HepG2 (cell line): ENCODE measurements at regions not wholly inside any gene's neighbourhood (a gene's known extent, or its start where the extent isn't known, plus 50 kb on each side); places are given as distances from the start of the nearest gene placed in this dataset.

Source experiments
- ATAC-seq: fragments of 200-7000 bp; cut with Tn5 transposase; 3 replicates; pipeline ENCODE4 v1.9.1; 2020; ENCODE audit warnings: mild to moderate bottlenecking, moderate library complexity
- BruUV-seq: library from RNA; stranded (reverse); fragments of 400-500 nt; replicated peaks from 2 replicates; lab custom pipeline; 2021; lab: Mats Ljungman, UMichigan
- CTCF ChIA-PET: fragments of 300-600 bp; formaldehyde crosslinking; extraction: SDS; loops from one replicate; lab custom pipeline; 2021; ENCODE audit warnings: low total read pairs, inconsistent platforms, low intra/inter-chr PET ratio; lab: Yijun Ruan, JAX
- POLR2A ChIA-PET: fragments of 350-600 bp; sonication (Branson Sonifier 250); formaldehyde crosslinking; loops from one replicate; lab custom pipeline; 2020; ENCODE audit warnings: antibody characterized with exemption, inconsistent platforms; lab: Yijun Ruan, JAX
- DNase-seq: peaks from one replicate; pipeline ENCODE4 v3.0.0-alpha.2; 2015; ENCODE audit warnings: low spot score
- FAIRE-seq: peaks from 3 replicates; lab custom pipeline; 2011; peaks lifted over from hg19 to GRCh38; lab: Jason Lieb, UNC
- H2AFZ ChIP-seq: one replicate; pipeline ENCODE4 v1.6.1; 2011; ENCODE audit warnings: low read length, inconsistent platforms
- H3K27ac ChIP-seq: fragments of 300-600 bp; 3 replicates; pipeline ENCODE4 v1.8.0; 2011; ENCODE audit warnings: mixed run types, mild to moderate bottlenecking, mixed read lengths, low read length, inconsistent platforms; ENCODE audit not compliant: insufficient read depth; ENCODE audit errors: extremely low read length
- H3K27me3 ChIP-seq, 2 experiments: fragments of 200-600 bp in 1 of 2; 2 replicates in 1 of 2; 3 replicates in 1 of 2; pipeline versions ENCODE4 v1.6.0 to v1.8.0; 2011; ENCODE audit warnings: low read length in 2 of 2, mild to moderate bottlenecking in 2 of 2, moderate library complexity in 2 of 2, inconsistent platforms in 1 of 2; ENCODE audit not compliant: insufficient read depth in 2 of 2, control insufficient read depth in 1 of 2
- H3K36me3 ChIP-seq, 2 experiments: fragments of 200-600 bp in 1 of 2; replicated peaks in 1 of 2; 2 replicates in 1 of 2; 3 replicates in 1 of 2; pipeline versions ENCODE4 v1.5.1 to v1.8.0; 2011; ENCODE audit warnings: low read length in 2 of 2, inconsistent platforms in 1 of 2; ENCODE audit not compliant: insufficient read depth in 2 of 2, control insufficient read depth in 1 of 2
- H3K4me1 ChIP-seq: 2 replicates; pipeline ENCODE4 v1.5.1; 2012; ENCODE audit warnings: low read length, inconsistent platforms; ENCODE audit not compliant: insufficient read depth
- H3K4me2 ChIP-seq: 2 replicates; pipeline ENCODE4 v1.6.0; 2011; ENCODE audit warnings: low read depth, low read length, inconsistent platforms
- H3K4me3 ChIP-seq, 3 experiments: fragments of 200-600 bp in 1 of 3; sonication (generic), shearing (Covaris generic) in 1 of 3; replicated peaks in 1 of 3; 2 replicates each; pipeline ENCODE4 v1.5.1; 2011 to 2016; ENCODE audit warnings: low read length in 3 of 3, inconsistent platforms in 2 of 3, low read depth in 2 of 3, mild to moderate bottlenecking in 2 of 3, control low read depth in 1 of 3, mixed read lengths in 1 of 3; ENCODE audit not compliant: insufficient read depth in 1 of 3
- H3K79me2 ChIP-seq: one replicate; pipeline ENCODE4 v1.6.1; 2011; ENCODE audit warnings: low read length, inconsistent platforms; ENCODE audit not compliant: insufficient read depth
- H3K9ac ChIP-seq: 2 replicates; pipeline ENCODE4 v1.6.0; 2011; ENCODE audit warnings: mild to moderate bottlenecking, low read depth, low read length, inconsistent platforms; ENCODE audit not compliant: insufficient read depth
- H3K9me3 ChIP-seq: 2 replicates; pipeline ENCODE4 v1.5.1; 2012; ENCODE audit warnings: mild to moderate bottlenecking, low read length
- H4K20me1 ChIP-seq: 2 replicates; pipeline ENCODE4 v1.6.0; 2011; ENCODE audit warnings: inconsistent platforms, mild to moderate bottlenecking, low read length, moderate library complexity; ENCODE audit not compliant: insufficient read depth
- FOXK1 ChIP-seq: sonication (generic); formaldehyde crosslinking; IDR thresholded peaks from 2 replicates; pipeline ENCODE4 v1.4.0; 2020; ENCODE audit warnings: low read depth, missing genetic modification reagents, borderline replicate concordance
- MEIS2 ChIP-seq: sonication (generic); formaldehyde crosslinking; IDR thresholded peaks from 2 replicates; pipeline ENCODE4 v1.9.0; 2021; ENCODE audit warnings: mild to moderate bottlenecking, missing genetic modification reagents
- NONO ChIP-seq, 2 experiments: fragments of 450-650 bp in 1 of 2; sonication (generic) in 1 of 2; formaldehyde crosslinking in 1 of 2; IDR thresholded peaks in 1 of 2; conservative IDR thresholded peaks in 1 of 2; 2 replicates each; pipeline versions ENCODE4 v1.6.1 to v1.8.0; 2017 to 2022; ENCODE audit warnings: mild to moderate bottlenecking in 1 of 2, missing genetic modification reagents in 1 of 2, moderate library complexity in 1 of 2
- SNRNP70 ChIP-seq: fragments of 200-400 bp; formaldehyde crosslinking; IDR thresholded peaks from 2 replicates; pipeline ENCODE4 v1.6.1; 2017; ENCODE audit warnings: mild to moderate bottlenecking, low read depth, low read length, moderate library complexity
- ZNF652 ChIP-seq: IDR thresholded peaks from 2 replicates; pipeline ENCODE4 v1.6.1; 2016; ENCODE audit warnings: low read depth, borderline replicate concordance
- ZNF790 ChIP-seq: sonication (generic); formaldehyde crosslinking; IDR thresholded peaks from 2 replicates; pipeline ENCODE4 v1.8.0; 2022; ENCODE audit warnings: missing genetic modification reagents, mild to moderate bottlenecking, borderline replicate concordance
- WGBS: methylation state at CpG from one replicate; pipeline ENCODE4 v1.1.6; 2017; ENCODE audit warnings: low lambda C conversion rate; 5-methylcytosine and 5-hydroxymethylcytosine counted together
- in situ Hi-C: cut with HindIII; loops from 2 replicates; pipeline ENCODE4 v1.10.0; 2017; ENCODE audit warnings: low pct_unique_long_range_greater_than_20kb; ENCODE audit not compliant: extremely low pct_ligation_motif_present
- intact Hi-C: fragments of 100-400 bp; cut with micrococcal nuclease; formaldehyde crosslinking; loops from one replicate; pipeline ENCODE4 v1.10.0; 2022; ENCODE audit not compliant: unreplicated experiment
- TF ChIP-seq, protein P1 (sequence below): IDR thresholded peaks from 2 replicates; pipeline ENCODE4 v1.6.1; 2012; ENCODE audit warnings: low read depth, low read length, improper control_type of control experiment

DNA sequence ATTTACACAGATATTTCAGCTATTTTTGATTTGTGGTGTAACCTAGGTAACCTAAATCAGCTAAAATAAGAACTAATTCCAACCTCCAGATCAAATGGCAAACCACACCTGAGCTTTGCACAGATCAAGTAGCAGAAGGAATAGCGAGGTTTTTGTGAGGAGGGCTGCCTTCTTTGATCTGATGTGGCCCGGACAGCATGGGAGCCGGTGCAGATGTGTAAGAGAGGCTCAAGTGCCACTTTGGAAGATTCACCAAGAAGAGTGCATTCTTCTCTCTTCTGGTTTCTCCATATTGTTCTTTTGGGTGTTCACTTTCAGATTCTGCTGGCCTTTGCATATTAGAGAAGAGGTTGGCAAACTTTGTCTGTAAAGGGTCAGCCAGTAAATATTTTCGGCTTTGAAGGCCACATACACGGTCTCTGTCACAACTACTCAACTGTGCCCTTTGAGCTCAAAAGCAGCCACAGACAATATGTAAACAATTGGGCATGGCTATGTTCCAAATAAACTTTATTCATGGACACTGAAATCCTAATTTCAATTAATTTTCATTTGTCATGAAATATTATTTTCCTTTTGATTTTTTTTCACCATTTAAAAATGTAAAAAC is 78.9 kb upstream of the FAM9C start (continued):
- TF ChIP-seq MEIS2 (CRISPR knock-in tag): no peak
- TF ChIP-seq FOXK1 (CRISPR knock-in tag): 0 out of 2 replicates have a peak, but pooled peaks have one; percentile 39
- TF ChIP-seq, protein P1, sequence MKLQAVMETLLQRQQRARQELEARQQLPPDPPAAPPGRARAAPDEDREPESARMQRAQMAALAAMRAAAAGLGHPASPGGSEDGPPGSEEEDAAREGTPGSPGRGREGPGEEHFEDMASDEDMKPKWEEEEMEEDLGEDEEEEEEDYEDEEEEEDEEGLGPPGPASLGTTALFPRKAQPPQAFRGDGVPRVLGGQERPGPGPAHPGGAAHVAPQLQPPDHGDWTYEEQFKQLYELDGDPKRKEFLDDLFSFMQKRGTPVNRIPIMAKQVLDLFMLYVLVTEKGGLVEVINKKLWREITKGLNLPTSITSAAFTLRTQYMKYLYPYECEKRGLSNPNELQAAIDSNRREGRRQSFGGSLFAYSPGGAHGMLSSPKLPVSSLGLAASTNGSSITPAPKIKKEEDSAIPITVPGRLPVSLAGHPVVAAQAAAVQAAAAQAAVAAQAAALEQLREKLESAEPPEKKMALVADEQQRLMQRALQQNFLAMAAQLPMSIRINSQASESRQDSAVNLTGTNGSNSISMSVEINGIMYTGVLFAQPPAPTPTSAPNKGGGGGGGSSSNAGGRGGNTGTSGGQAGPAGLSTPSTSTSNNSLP: peak; percentile 54; the same call in 1 of the 2 replicates
- TF ChIP-seq, all 625 proteins: peak for 34

GRCh38 chrX:13121020-13121555 is 76.7 kb upstream of the FAM9C start:
- no peak overlapping the region for H3K27ac ChIP-seq
- FAIRE-seq (peak; percentile 63), ATAC-seq (no peak), DNase-seq (no peak)
- H3K9ac ChIP-seq: no peak overlapping the region
- H3K79me2 ChIP-seq: no peaks in the 10 kb centered on the region
- CTCF ChIA-PET: no interaction called here
- BruUV-seq: no TSS peak
- no peaks in the 10 kb centered on the region for H3K9me3 ChIP-seq
- no peak for TF ChIP-seq ZNF790 (CRISPR knock-in tag)
- TF ChIP-seq NONO (IDR thresholded peaks at IDR 0.05): no peak
- no peak for TF ChIP-seq NONO (CRISPR knock-in tag; conservative IDR thresholded peaks at IDR 0.05)
- TF ChIP-seq ZNF652 (CRISPR knock-in tag): peak; percentile 71; the same call in 1 of the 2 replicates
- TF ChIP-seq SNRNP70: no peak
- H3K36me3 ChIP-seq: no peaks in the 10 kb centered on the region
- POLR2A ChIA-PET: no interaction called here
- H2AFZ ChIP-seq: no peak overlapping the region
- 100% methylated on average over 1 of the region's 1 CpG for WGBS
- H3K27me3 ChIP-seq: no peaks in the 10 kb centered on the region
- intact Hi-C loops (no loop called here), in situ Hi-C loops (no loop called here)
- no peak overlapping the region for H3K4me2 ChIP-seq
- no peaks in the 10 kb centered on the region for H4K20me1 ChIP-seq
- peaks cover 68% of the 10 kb centered on the region for H3K4me1 ChIP-seq
- no peak overlapping the region for H3K4me3 ChIP-seq
